HS-27A (cell line): ENCODE measurements at regions not wholly inside any gene's neighbourhood (a gene's known extent, or its start where the extent isn't known, plus 50 kb on each side); places are given as distances from the start of the nearest gene placed in this dataset.
"Not testable (repeated sequence)": the region's sequence is repeated elsewhere in the genome, so short reads cannot be mapped to it uniquely, and the experiment has no call there.

ENCODE experiments used
- DNase-seq: peaks from one replicate; pipeline ENCODE4 v3.0.0-alpha.2; 2012; ENCODE audit warnings: low read depth, missing footprints

GRCh38 chr5:112534067-112534583, 115.0 kb upstream of the EPB41L4A start:
- no peak for DNase-seq

GRCh38 chr5:112534611-112535255, 115.7 kb upstream of the EPB41L4A start:
- DNase-seq: no peak

GRCh38 chr5:112535356-112535755, 116.3 kb upstream of the EPB41L4A start:
- no peak for DNase-seq

GRCh38 chr5:112544558-112544957, 125.5 kb upstream of the EPB41L4A start:
- not testable (repeated sequence) for DNase-seq

- DNase-seq: no peak
Measured at GRCh38 chr5:112546946-112547592, 128.0 kb upstream of the EPB41L4A start.

GRCh38 chr5:112548246-112548881, 129.3 kb upstream of the EPB41L4A start:
- no peak for DNase-seq

- DNase-seq: no peak
Measured at GRCh38 chr5:112549127-112549526, 130.1 kb upstream of the EPB41L4A start.

GRCh38 chr5:112549605-112550166, 130.6 kb upstream of the EPB41L4A start:
- DNase-seq: no peak

GRCh38 chr5:112551419-112552032, 132.4 kb upstream of the EPB41L4A start:
- no peak for DNase-seq

GRCh38 chr5:112552216-112552615, 133.1 kb upstream of the EPB41L4A start:
- DNase-seq: no peak

- DNase-seq: no peak
Measured at GRCh38 chr5:112552791-112553190, 133.7 kb upstream of the EPB41L4A start.

GRCh38 chr5:112554101-112554977, 135.3 kb upstream of the EPB41L4A start:
- DNase-seq: no peak

GRCh38 chr5:112555197-112555596, 136.1 kb upstream of the EPB41L4A start:
- no peak for DNase-seq

- DNase-seq: no peak
Measured at GRCh38 chr5:112555691-112556090, 136.6 kb upstream of the EPB41L4A start.

- DNase-seq: not testable (repeated sequence)
Measured at GRCh38 chr5:112559501-112559900, 140.4 kb upstream of the EPB41L4A start.

- DNase-seq: no peak
Measured at GRCh38 chr5:112560371-112560770, 141.3 kb upstream of the EPB41L4A start.

GRCh38 chr5:112563169-112563826, 144.2 kb upstream of the EPB41L4A start:
- DNase-seq: no peak

- no peak for DNase-seq
Measured at GRCh38 chr5:112566251-112566650, 147.2 kb upstream of the EPB41L4A start.

- no peak for DNase-seq
Measured at GRCh38 chr5:112569596-112569995, 150.5 kb upstream of the EPB41L4A start.

- no peak for DNase-seq
Measured at GRCh38 chr5:112570708-112571444, 151.8 kb upstream of the EPB41L4A start.
